ENCODE measurements at regions not wholly inside any gene's neighbourhood (a gene's known extent, or its start where the extent isn't known, plus 50 kb on each side); places are given as distances from the start of the nearest gene placed in this dataset.
"Not testable (repeated sequence)": the region's sequence is repeated elsewhere in the genome, so short reads cannot be mapped to it uniquely, and the experiment has no call there.

DNA sequence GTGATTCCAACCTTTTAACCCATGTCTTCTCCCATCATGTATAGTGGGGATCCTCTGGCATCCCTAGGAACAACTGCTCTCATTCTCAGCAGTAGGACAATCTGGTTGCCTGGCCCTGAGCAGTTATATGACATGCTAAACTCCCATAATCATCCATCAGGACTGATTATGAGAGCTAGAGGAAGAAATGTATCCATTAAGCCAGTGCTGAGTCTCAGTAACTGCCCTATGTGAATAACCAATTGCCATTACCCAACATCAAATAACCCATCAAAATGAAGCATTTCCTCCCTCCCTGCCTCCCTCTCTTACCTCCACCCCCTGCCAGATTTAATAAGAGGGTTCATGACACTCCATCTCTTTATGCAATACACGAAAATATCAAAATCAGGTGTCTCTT, 277.6 kb downstream of the NXPE2 start:
- Histone ChIP-seq H3K4me2 (ENCODE audit: low read length) (no peak overlapping the region), H3K4me1 (ENCODE audit: control insufficient read depth, low read length) (no peaks in the 10 kb centered on the region), H3K79me2 (ENCODE audit: control insufficient read depth, low read length) (no peaks in the 10 kb centered on the region), H4K20me1 (ENCODE audit: control insufficient read depth, insufficient read depth, low read depth, low read length) (no peaks in the 10 kb centered on the region), H3F3A (ENCODE audit: control insufficient read depth, insufficient read depth) (no peaks in the 10 kb centered on the region), H3K9me2 (replicated peaks; ENCODE audit: control insufficient read depth, low read length) (no peaks in the 10 kb centered on the region), H3K9me3 (ENCODE audit: control insufficient read depth, insufficient read depth, low read length) (no peaks in the 10 kb centered on the region), H3K36me3 (ENCODE audit: control insufficient read depth, low read length) (no peaks in the 10 kb centered on the region), H3K27me3 (ENCODE audit: control insufficient read depth, low read length) (no peaks in the 10 kb centered on the region), H3K27ac (ENCODE audit: low read depth, low read length) (no peak overlapping the region), H3K4me3 (ENCODE audit: low read length) (no peak overlapping the region)
- no peak for TF ChIP-seq EZH2phosphoT487 (IDR thresholded peaks at IDR 0.05; ENCODE audit: borderline replicate concordance, low read length)
- TF ChIP-seq, protein P1, sequence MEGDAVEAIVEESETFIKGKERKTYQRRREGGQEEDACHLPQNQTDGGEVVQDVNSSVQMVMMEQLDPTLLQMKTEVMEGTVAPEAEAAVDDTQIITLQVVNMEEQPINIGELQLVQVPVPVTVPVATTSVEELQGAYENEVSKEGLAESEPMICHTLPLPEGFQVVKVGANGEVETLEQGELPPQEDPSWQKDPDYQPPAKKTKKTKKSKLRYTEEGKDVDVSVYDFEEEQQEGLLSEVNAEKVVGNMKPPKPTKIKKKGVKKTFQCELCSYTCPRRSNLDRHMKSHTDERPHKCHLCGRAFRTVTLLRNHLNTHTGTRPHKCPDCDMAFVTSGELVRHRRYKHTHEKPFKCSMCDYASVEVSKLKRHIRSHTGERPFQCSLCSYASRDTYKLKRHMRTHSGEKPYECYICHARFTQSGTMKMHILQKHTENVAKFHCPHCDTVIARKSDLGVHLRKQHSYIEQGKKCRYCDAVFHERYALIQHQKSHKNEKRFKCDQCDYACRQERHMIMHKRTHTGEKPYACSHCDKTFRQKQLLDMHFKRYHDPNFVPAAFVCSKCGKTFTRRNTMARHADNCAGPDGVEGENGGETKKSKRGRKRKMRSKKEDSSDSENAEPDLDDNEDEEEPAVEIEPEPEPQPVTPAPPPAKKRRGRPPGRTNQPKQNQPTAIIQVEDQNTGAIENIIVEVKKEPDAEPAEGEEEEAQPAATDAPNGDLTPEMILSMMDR (IDR thresholded peaks at IDR 0.05; ENCODE audit: low read depth, low read length, poor library complexity, severe bottlenecking), result no peak

DNA sequence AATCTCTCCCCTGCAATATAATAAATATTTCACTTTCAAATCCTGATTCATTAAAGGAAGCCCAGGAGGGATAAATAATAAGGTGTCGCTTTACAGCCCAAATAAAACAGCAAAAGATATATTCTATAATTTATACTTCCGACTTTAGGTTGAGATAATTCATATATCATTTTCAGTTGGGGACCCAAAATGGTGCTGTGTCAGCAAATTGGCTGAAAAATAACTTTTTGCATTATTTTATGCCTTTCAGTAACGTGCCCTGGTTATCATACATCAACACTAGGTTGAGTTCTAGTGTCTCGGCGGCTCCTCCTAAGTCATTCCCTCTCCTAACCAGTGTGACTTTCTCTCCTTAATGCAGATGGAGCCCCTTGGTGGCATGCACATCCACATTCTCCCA, 278.2 kb downstream of the NXPE2 start:
- no peaks in the 10 kb centered on the region for H3K9me3 ChIP-seq (ENCODE audit: control insufficient read depth, insufficient read depth, low read length)
- H3K4me2 ChIP-seq (ENCODE audit: low read length), result no peak overlapping the region
- H3K9me2 ChIP-seq (replicated peaks; ENCODE audit: control insufficient read depth, low read length), result no peaks in the 10 kb centered on the region
- H3K4me3 ChIP-seq (ENCODE audit: low read length), result no peak overlapping the region
- H3F3A ChIP-seq (ENCODE audit: control insufficient read depth, insufficient read depth), result no peaks in the 10 kb centered on the region
- TF ChIP-seq EZH2phosphoT487 (IDR thresholded peaks at IDR 0.05; ENCODE audit: borderline replicate concordance, low read length), result no peak
- TF ChIP-seq, protein P1 (IDR thresholded peaks at IDR 0.05; ENCODE audit: low read depth, low read length, poor library complexity, severe bottlenecking), result no peak
- H3K4me1 ChIP-seq (ENCODE audit: control insufficient read depth, low read length), result no peaks in the 10 kb centered on the region
- H3K27ac ChIP-seq (ENCODE audit: low read depth, low read length), result no peak overlapping the region
- H3K36me3 ChIP-seq (ENCODE audit: control insufficient read depth, low read length), result no peaks in the 10 kb centered on the region
- no peaks in the 10 kb centered on the region for H3K27me3 ChIP-seq (ENCODE audit: control insufficient read depth, low read length)
- H4K20me1 ChIP-seq (ENCODE audit: control insufficient read depth, insufficient read depth, low read depth, low read length), result no peaks in the 10 kb centered on the region
- no peaks in the 10 kb centered on the region for H3K79me2 ChIP-seq (ENCODE audit: control insufficient read depth, low read length)

DNA sequence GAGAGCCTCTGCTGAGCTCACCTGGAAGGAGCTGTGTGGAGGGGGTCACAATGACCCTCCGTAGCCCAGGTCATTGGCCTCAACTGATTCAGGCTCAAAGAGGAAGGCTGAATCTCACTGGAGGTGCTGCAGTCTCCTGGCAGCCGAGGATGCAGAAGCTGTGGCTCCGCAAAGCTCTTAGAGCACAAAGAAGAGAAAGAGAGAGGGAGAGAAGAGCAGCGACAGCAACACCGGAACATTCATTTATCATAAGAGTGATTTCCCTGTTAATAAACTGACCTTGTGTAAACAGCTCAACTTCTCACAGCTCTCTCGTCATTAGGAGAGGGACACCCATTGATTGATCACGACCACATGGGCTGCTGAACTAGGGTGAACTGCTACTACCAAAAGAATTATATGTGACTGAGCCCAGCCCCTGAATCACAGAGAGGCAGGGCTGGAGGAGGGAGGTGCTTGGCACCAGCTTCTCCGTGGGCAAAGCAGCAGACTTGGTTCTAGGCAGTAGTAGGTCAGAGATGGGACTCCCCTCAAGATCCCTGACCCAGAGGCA, 281.7 kb downstream of the NXPE2 start:
- no peak overlapping the region for H3K27ac ChIP-seq (ENCODE audit: low read depth, low read length)
- no peaks in the 10 kb centered on the region for H3K79me2 ChIP-seq (ENCODE audit: control insufficient read depth, low read length)
- no peak overlapping the region for H3K4me2 ChIP-seq (ENCODE audit: low read length)
- no peaks in the 10 kb centered on the region for H3K27me3 ChIP-seq (ENCODE audit: control insufficient read depth, low read length)
- H3K36me3 ChIP-seq (ENCODE audit: control insufficient read depth, low read length), result no peaks in the 10 kb centered on the region
- no peaks in the 10 kb centered on the region for H4K20me1 ChIP-seq (ENCODE audit: control insufficient read depth, insufficient read depth, low read depth, low read length)
- H3K4me3 ChIP-seq (ENCODE audit: low read length), result no peak overlapping the region
- no peaks in the 10 kb centered on the region for H3F3A ChIP-seq (ENCODE audit: control insufficient read depth, insufficient read depth)
- H3K9me2 ChIP-seq (replicated peaks; ENCODE audit: control insufficient read depth, low read length), result no peaks in the 10 kb centered on the region
- no peaks in the 10 kb centered on the region for H3K4me1 ChIP-seq (ENCODE audit: control insufficient read depth, low read length)
- H3K9me3 ChIP-seq (ENCODE audit: control insufficient read depth, insufficient read depth, low read length), result no peaks in the 10 kb centered on the region
- TF ChIP-seq EZH2phosphoT487 (IDR thresholded peaks at IDR 0.05; ENCODE audit: borderline replicate concordance, low read length), result no peak
- TF ChIP-seq, protein P1 (IDR thresholded peaks at IDR 0.05; ENCODE audit: low read depth, low read length, poor library complexity, severe bottlenecking), result no peak

DNA sequence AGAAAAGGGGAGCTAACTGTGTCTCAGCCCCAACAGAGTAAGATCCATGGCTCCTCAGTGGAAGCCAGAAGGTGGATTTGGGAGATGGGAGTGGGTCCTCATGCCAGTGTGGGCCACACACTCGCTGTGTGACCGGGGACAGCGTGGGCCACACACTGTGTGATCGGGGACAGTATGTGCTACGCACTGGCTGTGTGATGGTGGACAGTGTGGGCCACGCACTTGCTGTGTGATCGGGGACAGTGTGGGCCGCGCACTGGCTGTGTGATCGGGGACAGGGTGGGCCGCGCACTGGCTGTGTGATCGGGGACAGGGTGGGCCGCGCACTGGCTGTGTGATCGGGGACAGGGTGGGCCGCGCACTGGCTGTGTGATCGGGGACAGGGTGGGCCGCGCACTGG, 282.5 kb downstream of the NXPE2 start:
- not testable (repeated sequence) for H3K27me3 ChIP-seq (ENCODE audit: control insufficient read depth, low read length); H3F3A ChIP-seq (ENCODE audit: control insufficient read depth, insufficient read depth); H3K9me3 ChIP-seq (ENCODE audit: control insufficient read depth, insufficient read depth, low read length); H4K20me1 ChIP-seq (ENCODE audit: control insufficient read depth, insufficient read depth, low read depth, low read length); H3K36me3 ChIP-seq (ENCODE audit: control insufficient read depth, low read length); H3K4me2 ChIP-seq (ENCODE audit: low read length); H3K4me1 ChIP-seq (ENCODE audit: control insufficient read depth, low read length); H3K4me3 ChIP-seq (ENCODE audit: low read length); H3K27ac ChIP-seq (ENCODE audit: low read depth, low read length); H3K79me2 ChIP-seq (ENCODE audit: control insufficient read depth, low read length); H3K9me2 ChIP-seq (replicated peaks; ENCODE audit: control insufficient read depth, low read length)
